ENCODE measurements at regions not wholly inside any gene's neighbourhood (a gene's known extent, or its start where the extent isn't known, plus 50 kb on each side); places are given as distances from the start of the nearest gene placed in this dataset.
"Not testable (repeated sequence)": the region's sequence is repeated elsewhere in the genome, so short reads cannot be mapped to it uniquely, and the experiment has no call there.

- no peak for DNase-seq
- Histone ChIP-seq H3K4me3 (ENCODE audit: low read length) (no peak overlapping the region), H3K4me1 (ENCODE audit: control insufficient read depth, insufficient read depth, low read length) (no peaks in the 10 kb centered on the region), H3K9me3 (replicated peaks; ENCODE audit: control insufficient read depth, low read depth, low read length) (no peaks in the 10 kb centered on the region), H3K27me3 (ENCODE audit: control insufficient read depth, insufficient read depth, low read length) (peaks cover 53% of the 10 kb centered on the region), H3K36me3 (ENCODE audit: control insufficient read depth, insufficient read depth, low read length) (no peaks in the 10 kb centered on the region), H3K27ac (ENCODE audit: low read length) (no peak overlapping the region)
- WGBS (ENCODE audit: insufficient coverage) = 65% methylated on average over 5 of the region's 13 CpGs
Measured at GRCh38 chr5:1654786-1655495, 131.2 kb upstream of the LPCAT1 start.

GRCh38 chr5:1653698-1654651, 130.2 kb upstream of the LPCAT1 start:
- H3K9me3 ChIP-seq (replicated peaks; ENCODE audit: control insufficient read depth, low read depth, low read length); H3K4me1 ChIP-seq (ENCODE audit: control insufficient read depth, insufficient read depth, low read length); H3K27ac ChIP-seq (ENCODE audit: low read length); DNase-seq; H3K4me3 ChIP-seq (ENCODE audit: low read length); H3K36me3 ChIP-seq (ENCODE audit: control insufficient read depth, insufficient read depth, low read length): not testable (repeated sequence)
- 7% methylated on average over 25 of the region's 60 CpGs for WGBS (ENCODE audit: insufficient coverage)
- H3K27me3 ChIP-seq (ENCODE audit: control insufficient read depth, insufficient read depth, low read length) = peaks cover 47% of the 10 kb centered on the region

- peaks cover 49% of the 10 kb centered on the region for H3K27me3 ChIP-seq (ENCODE audit: control insufficient read depth, insufficient read depth, low read length)
- 38% methylated on average over 13 of the region's 35 CpGs for WGBS (ENCODE audit: insufficient coverage)
- H3K27ac ChIP-seq (ENCODE audit: low read length) = no peak overlapping the region
- H3K9me3 ChIP-seq (replicated peaks; ENCODE audit: control insufficient read depth, low read depth, low read length) = no peaks in the 10 kb centered on the region
- DNase-seq = no peak
- no peaks in the 10 kb centered on the region for H3K36me3 ChIP-seq (ENCODE audit: control insufficient read depth, insufficient read depth, low read length)
- H3K4me1 ChIP-seq (ENCODE audit: control insufficient read depth, insufficient read depth, low read length) = no peaks in the 10 kb centered on the region
- no peak overlapping the region for H3K4me3 ChIP-seq (ENCODE audit: low read length)
Measured at GRCh38 chr5:1652873-1653697, 129.3 kb upstream of the LPCAT1 start.

DNA sequence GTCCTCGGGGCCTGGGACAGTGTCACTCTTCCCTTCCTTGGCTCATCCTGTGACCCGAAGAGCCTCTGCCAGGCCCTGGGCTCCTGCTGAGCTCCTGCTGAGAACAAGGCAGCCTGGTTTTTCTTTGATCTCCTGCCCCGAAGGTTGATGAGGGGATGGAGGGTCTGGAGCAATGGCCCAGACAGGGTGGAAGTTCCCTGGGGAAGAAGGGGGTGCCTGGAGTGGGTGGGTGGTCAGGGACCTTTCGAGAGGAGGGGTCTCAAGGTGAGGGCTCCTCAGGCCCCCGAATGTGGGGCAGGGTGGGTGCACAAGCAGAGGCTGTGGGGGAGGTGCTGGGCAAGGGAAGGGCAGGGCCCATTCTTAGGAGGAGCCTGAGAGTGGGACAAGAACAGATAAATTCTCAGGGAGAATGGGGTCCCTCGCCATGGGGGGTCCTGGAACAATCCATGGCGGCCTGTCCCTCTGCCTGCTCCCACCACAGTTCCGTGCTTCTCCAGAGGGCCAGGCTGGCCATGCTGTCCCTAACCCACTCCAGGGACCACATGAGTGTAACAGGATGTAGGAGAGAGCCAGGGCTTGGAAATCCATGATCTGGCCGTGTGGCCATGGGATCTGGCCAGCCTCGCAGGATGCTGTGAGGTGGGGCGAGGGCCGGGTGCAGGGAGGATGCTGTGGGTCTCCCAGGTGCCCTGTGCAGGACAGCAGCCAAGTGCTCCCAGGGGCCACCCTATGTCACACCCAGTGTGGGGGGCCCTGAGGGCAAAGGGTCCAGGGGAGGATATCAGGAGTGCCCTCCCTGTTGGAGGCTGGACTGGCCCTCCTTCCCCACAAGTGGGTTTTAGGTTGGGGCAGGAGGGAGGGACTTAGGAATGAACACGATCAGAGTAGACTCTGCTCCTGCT, 128.5 kb upstream of the LPCAT1 start:
- H3K36me3 ChIP-seq (ENCODE audit: control insufficient read depth, insufficient read depth, low read length) = no peaks in the 10 kb centered on the region
- no peak overlapping the region for H3K27ac ChIP-seq (ENCODE audit: low read length)
- WGBS (ENCODE audit: insufficient coverage) = 45% methylated on average over 12 of the region's 13 CpGs
- no peaks in the 10 kb centered on the region for H3K4me1 ChIP-seq (ENCODE audit: control insufficient read depth, insufficient read depth, low read length)
- no peak for DNase-seq
- H3K27me3 ChIP-seq (ENCODE audit: control insufficient read depth, insufficient read depth, low read length) = peaks cover 49% of the 10 kb centered on the region
- no peak overlapping the region for H3K4me3 ChIP-seq (ENCODE audit: low read length)
- H3K9me3 ChIP-seq (replicated peaks; ENCODE audit: control insufficient read depth, low read depth, low read length) = no peaks in the 10 kb centered on the region

GRCh38 chr5:1651250-1651649, 127.5 kb upstream of the LPCAT1 start:
- H3K4me3 ChIP-seq (ENCODE audit: low read length) = no peak overlapping the region
- no peak overlapping the region for H3K27ac ChIP-seq (ENCODE audit: low read length)
- DNase-seq = no peak
- H3K36me3 ChIP-seq (ENCODE audit: control insufficient read depth, insufficient read depth, low read length) = no peaks in the 10 kb centered on the region
- H3K27me3 ChIP-seq (ENCODE audit: control insufficient read depth, insufficient read depth, low read length) = peaks cover 43% of the 10 kb centered on the region
- no peaks in the 10 kb centered on the region for H3K4me1 ChIP-seq (ENCODE audit: control insufficient read depth, insufficient read depth, low read length)
- no peaks in the 10 kb centered on the region for H3K9me3 ChIP-seq (replicated peaks; ENCODE audit: control insufficient read depth, low read depth, low read length)
- WGBS (ENCODE audit: insufficient coverage) = 64% methylated on average over 2 of the region's 6 CpGs

GRCh38 chr5:1649554-1649953, 125.8 kb upstream of the LPCAT1 start:
- Histone ChIP-seq H3K27ac (ENCODE audit: low read length) (no peak overlapping the region), H3K36me3 (ENCODE audit: control insufficient read depth, insufficient read depth, low read length) (no peaks in the 10 kb centered on the region), H3K9me3 (replicated peaks; ENCODE audit: control insufficient read depth, low read depth, low read length) (no peaks in the 10 kb centered on the region), H3K4me3 (ENCODE audit: low read length) (no peak overlapping the region), H3K4me1 (ENCODE audit: control insufficient read depth, insufficient read depth, low read length) (peaks cover 4% of the 10 kb centered on the region), H3K27me3 (ENCODE audit: control insufficient read depth, insufficient read depth, low read length) (peaks cover 44% of the 10 kb centered on the region)
- no CpG with 5 or more reads among the region's 4 CpGs for WGBS (ENCODE audit: insufficient coverage)
- no peak for DNase-seq

GRCh38 chr5:1648806-1649205, 125.0 kb upstream of the LPCAT1 start:
- Histone ChIP-seq H3K27me3 (ENCODE audit: control insufficient read depth, insufficient read depth, low read length) (peaks cover 45% of the 10 kb centered on the region), H3K27ac (ENCODE audit: low read length) (no peak overlapping the region), H3K4me1 (ENCODE audit: control insufficient read depth, insufficient read depth, low read length) (peaks cover 4% of the 10 kb centered on the region), H3K36me3 (ENCODE audit: control insufficient read depth, insufficient read depth, low read length) (no peaks in the 10 kb centered on the region), H3K4me3 (ENCODE audit: low read length) (no peak overlapping the region), H3K9me3 (replicated peaks; ENCODE audit: control insufficient read depth, low read depth, low read length) (no peaks in the 10 kb centered on the region)
- WGBS (ENCODE audit: insufficient coverage) = 100% methylated on average over 1 of the region's 4 CpGs
- DNase-seq = no peak

GRCh38 chr5:1647580-1647979, 123.8 kb upstream of the LPCAT1 start:
- WGBS (ENCODE audit: insufficient coverage) = 92% methylated on average over 6 of the region's 9 CpGs
- no peaks in the 10 kb centered on the region for H3K36me3 ChIP-seq (ENCODE audit: control insufficient read depth, insufficient read depth, low read length)
- no peak overlapping the region for H3K4me3 ChIP-seq (ENCODE audit: low read length)
- no peak overlapping the region for H3K27ac ChIP-seq (ENCODE audit: low read length)
- no peak for DNase-seq
- H3K27me3 ChIP-seq (ENCODE audit: control insufficient read depth, insufficient read depth, low read length) = peaks cover 46% of the 10 kb centered on the region
- no peaks in the 10 kb centered on the region for H3K9me3 ChIP-seq (replicated peaks; ENCODE audit: control insufficient read depth, low read depth, low read length)
- peaks cover 4% of the 10 kb centered on the region for H3K4me1 ChIP-seq (ENCODE audit: control insufficient read depth, insufficient read depth, low read length)

- no peak overlapping the region for H3K4me3 ChIP-seq (ENCODE audit: low read length)
- peaks cover 42% of the 10 kb centered on the region for H3K27me3 ChIP-seq (ENCODE audit: control insufficient read depth, insufficient read depth, low read length)
- peak; percentile 90 for DNase-seq
Measured at GRCh38 chr5:1644810-1645571, 121.2 kb upstream of the LPCAT1 start.

More at GRCh38 chr5:1644810-1645571, 121.2 kb upstream of the LPCAT1 start:
- H3K4me1 ChIP-seq (ENCODE audit: control insufficient read depth, insufficient read depth, low read length) = peaks cover 10% of the 10 kb centered on the region
- WGBS (ENCODE audit: insufficient coverage) = under 1% methylated on average over 40 of the region's 52 CpGs
- H3K27ac ChIP-seq (ENCODE audit: low read length) = no peak overlapping the region
- H3K36me3 ChIP-seq (ENCODE audit: control insufficient read depth, insufficient read depth, low read length) = no peaks in the 10 kb centered on the region
- no peaks in the 10 kb centered on the region for H3K9me3 ChIP-seq (replicated peaks; ENCODE audit: control insufficient read depth, low read depth, low read length)
